ENCODE measurements at regions not wholly inside any gene's neighbourhood (a gene's known extent, or its start where the extent isn't known, plus 50 kb on each side); places are given as distances from the start of the nearest gene placed in this dataset.

- no TSS peak for BruUV-seq (replicated peaks)
- H4K20me1 ChIP-seq (ENCODE audit: insufficient read depth) = no peaks in the 10 kb centered on the region
- intact Hi-C loops (cut with micrococcal nuclease) = no loop called here
Observed at GRCh38 chr2:242032780-242033656, 163.5 kb downstream of the RTP5 start.

GRCh38 chr2:242034138-242034537, 164.6 kb downstream of the RTP5 start:
- no peak overlapping the region for H3K9ac ChIP-seq (ENCODE audit: low read length)
- ChIA-PET CTCF (no interaction called here), RAD21 (ENCODE audit: low non-redundant PET in 1 of 2, low total read pairs in 2 of 2, uncharacterized antibody in 2 of 2, unreplicated experiment in 2 of 2) (no interaction called here), POLR2A (no interaction called here)
- TF ChIP-seq YY1 (IDR thresholded peaks at IDR 0.05; ENCODE audit: extremely low read depth, insufficient replicate concordance, low read depth, low read length) = no peak
- no peak for TF ChIP-seq POLR2AphosphoS5 (IDR thresholded peaks at IDR 0.05; ENCODE audit: low read depth, low read length)
- TF ChIP-seq FOSL1 (IDR thresholded peaks at IDR 0.05; ENCODE audit: low read depth) = no peak
- TF ChIP-seq EZH2 (IDR thresholded peaks at IDR 0.05) = no peak
- TF ChIP-seq CEBPB (IDR thresholded peaks at IDR 0.05; ENCODE audit: low read depth) = no peak
- TF ChIP-seq ELF1 (IDR thresholded peaks at IDR 0.05; ENCODE audit: borderline replicate concordance, low read depth) = no peak
- no peak for TF ChIP-seq RAD21 (IDR thresholded peaks at IDR 0.05; ENCODE audit: low read depth)
- H3K4me3 ChIP-seq (replicated peaks in 1 of 2; ENCODE audit: low read depth in 1 of 2, low read length in 2 of 2) = no peak overlapping the region
- H3K27me3 ChIP-seq (ENCODE audit: insufficient read depth, low read length) = peaks cover 8% of the 10 kb centered on the region; the same call in 1 of the 2 replicates
- intact Hi-C loops (cut with micrococcal nuclease) = no loop called here
- H3K79me2 ChIP-seq (ENCODE audit: insufficient read depth, low read length) = no peaks in the 10 kb centered on the region
- no peaks in the 10 kb centered on the region for H3K36me3 ChIP-seq (ENCODE audit: control insufficient read depth in 1 of 2, insufficient read depth in 2 of 2, low read length in 2 of 2)
- H3K4me2 ChIP-seq (ENCODE audit: low read length) = no peak overlapping the region
- no peaks in the 10 kb centered on the region for H3K9me2 ChIP-seq (ENCODE audit: insufficient read depth)
- no TSS peak for BruUV-seq (replicated peaks)
- no peaks in the 10 kb centered on the region for H3K9me3 ChIP-seq (ENCODE audit: control insufficient read depth in 1 of 2, insufficient read depth in 1 of 2, low read depth in 1 of 2, low read length in 2 of 2)
- no peaks in the 10 kb centered on the region for H4K20me1 ChIP-seq (ENCODE audit: insufficient read depth)
- ATAC-seq (no peak), DNase-seq (ENCODE audit: low read depth, low spot score) (no peak)
- no peak overlapping the region for H2AFZ ChIP-seq (ENCODE audit: low read depth, low read length, poor library complexity, severe bottlenecking)
- no peaks in the 10 kb centered on the region for H3K4me1 ChIP-seq (ENCODE audit: control insufficient read depth in 1 of 2, insufficient read depth in 2 of 2, low read length in 2 of 2)
- H3K27ac ChIP-seq (ENCODE audit: low read depth, low read length) = no peak overlapping the region

More at GRCh38 chr2:242032780-242033656, 163.5 kb downstream of the RTP5 start:
- ChIA-PET POLR2A (no interaction called here), RAD21 (ENCODE audit: low non-redundant PET in 1 of 2, low total read pairs in 2 of 2, uncharacterized antibody in 2 of 2, unreplicated experiment in 2 of 2) (no interaction called here), CTCF (no interaction called here)
- DNase-seq (ENCODE audit: low read depth, low spot score) = no peak
- no peak overlapping the region for H2AFZ ChIP-seq (ENCODE audit: low read depth, low read length, poor library complexity, severe bottlenecking)
- no peak overlapping the region for H3K4me3 ChIP-seq (replicated peaks in 1 of 2; ENCODE audit: low read depth in 1 of 2, low read length in 2 of 2)
- H3K4me1 ChIP-seq (ENCODE audit: control insufficient read depth in 1 of 2, insufficient read depth in 2 of 2, low read length in 2 of 2) = no peaks in the 10 kb centered on the region
- H3K9me2 ChIP-seq (ENCODE audit: insufficient read depth) = no peaks in the 10 kb centered on the region
- no peak overlapping the region for H3K4me2 ChIP-seq (ENCODE audit: low read length)
- H3K27me3 ChIP-seq (ENCODE audit: insufficient read depth, low read length) = peaks cover 8% of the 10 kb centered on the region; the same call in 1 of the 2 replicates
- H3K36me3 ChIP-seq (ENCODE audit: control insufficient read depth in 1 of 2, insufficient read depth in 2 of 2, low read length in 2 of 2) = no peaks in the 10 kb centered on the region
- no peak overlapping the region for H3K9ac ChIP-seq (ENCODE audit: low read length)
- ATAC-seq = no peak
- H3K9me3 ChIP-seq (ENCODE audit: control insufficient read depth in 1 of 2, insufficient read depth in 1 of 2, low read depth in 1 of 2, low read length in 2 of 2) = no peaks in the 10 kb centered on the region
- no peak for TF ChIP-seq EZH2 (IDR thresholded peaks at IDR 0.05)
- no peak for TF ChIP-seq ZFX (IDR thresholded peaks at IDR 0.05)
- no peak for TF ChIP-seq FOSL1 (IDR thresholded peaks at IDR 0.05; ENCODE audit: low read depth)
- H3K79me2 ChIP-seq (ENCODE audit: insufficient read depth, low read length) = no peaks in the 10 kb centered on the region
- no peak overlapping the region for H3K27ac ChIP-seq (ENCODE audit: low read depth, low read length)
